Sigmoid colon (tissue), 6 donors: ENCODE measurements at regions not wholly inside any gene's neighbourhood (a gene's known extent, or its start where the extent isn't known, plus 50 kb on each side); places are given as distances from the start of the nearest gene placed in this dataset.

Source experiments
- DNase-seq: peaks from one replicate; pipeline ENCODE4 v3.0.0-alpha.2; 2019
- H3K27ac ChIP-seq, 4 donors: fragments of 200-600 bp; sonication (generic); one replicate each; pipeline ENCODE4 v1.5.1; 2016 to 2019; ENCODE audit warnings: mild to moderate bottlenecking in 1 of 4
- H3K27me3 ChIP-seq, 3 donors: fragments of 200-600 bp; sonication (generic); one replicate each; pipeline ENCODE4 v1.5.1; 2019; ENCODE audit warnings: mild to moderate bottlenecking in 1 of 3
- H3K36me3 ChIP-seq, 4 donors: fragments of 200-600 bp; sonication (generic); one replicate each; pipeline ENCODE4 v1.5.1; 2016 to 2019
- H3K4me1 ChIP-seq, 4 donors: fragments of 200-600 bp; sonication (generic); one replicate each; pipeline ENCODE4 v1.5.1; 2017 to 2019
- H3K4me3 ChIP-seq, 4 donors: fragments of 200-600 bp; sonication (generic); one replicate each; pipeline ENCODE4 v1.5.1; 2017 to 2019; ENCODE audit warnings: mild to moderate bottlenecking in 2 of 4, moderate library complexity in 1 of 4
- H3K9me3 ChIP-seq, 4 donors: fragments of 200-600 bp in 3 of 4; sonication (generic) in 3 of 4; one replicate each; pipeline versions ENCODE4 v1.5.1 to v1.6.1; 2013 to 2019
- CTCF ChIP-seq, 4 experiments: fragments of 450-650 bp in 3 of 4; fragments of 200-600 bp in 1 of 4; IDR thresholded peaks; one replicate each; pipeline ENCODE4 v1.5.1; 2016 to 2019; ENCODE audit warnings: antibody characterized with exemption in 4 of 4, mild to moderate bottlenecking in 3 of 4, moderate library complexity in 2 of 4
- EP300 ChIP-seq, 4 donors: sonication (generic); formaldehyde crosslinking; IDR thresholded peaks; one replicate each; pipeline ENCODE4 v1.6.1; 2017; ENCODE audit warnings: antibody characterized with exemption in 4 of 4
- POLR2A ChIP-seq, 2 donors: fragments of 450-650 bp; IDR thresholded peaks; one replicate each; pipeline ENCODE4 v1.6.1; 2016; ENCODE audit warnings: antibody characterized with exemption in 2 of 2, mild to moderate bottlenecking in 2 of 2, moderate library complexity in 2 of 2
- POLR2AphosphoS5 ChIP-seq, 4 donors: sonication (generic); formaldehyde crosslinking; IDR thresholded peaks; one replicate each; pipeline ENCODE4 v1.6.1; 2017; ENCODE audit warnings: antibody characterized with exemption in 4 of 4
- WGBS, 2 donors: extraction: QIAGEN DNeasy Blood & Tissue Kit; methylation state at CpG; one replicate each; pipeline ENCODE4 v1.1.7; 2013; 5-methylcytosine and 5-hydroxymethylcytosine counted together
- intact Hi-C: fragments of 100-400 bp; cut with DNase I; formaldehyde crosslinking; loops from one replicate; pipeline ENCODE4 v1.15.1; 2023
- donor health status: healthy with polysubstance abuse.
- donor health status: healthy.

- Histone ChIP-seq H3K27me3 (no peaks in the 10 kb centered on the region), H3K36me3 (no peaks in the 10 kb centered on the region), H3K27ac (no peak overlapping the region), H3K9me3 (no peaks in the 10 kb centered on the region), H3K4me3 (no peak overlapping the region), H3K4me1 (no peaks in the 10 kb centered on the region)
- DNase-seq, result no peak
- 75 to 90% methylated on average over 3 of the region's 3 CpGs for WGBS, 2 donors
- intact Hi-C loops, result no loop called here
- no peak for TF ChIP-seq EP300 (IDR thresholded peaks at IDR 0.05)
- TF ChIP-seq POLR2AphosphoS5 (IDR thresholded peaks at IDR 0.05), result no peak
- no peak for TF ChIP-seq CTCF (IDR thresholded peaks at IDR 0.05)
- TF ChIP-seq POLR2A (IDR thresholded peaks at IDR 0.05), result no peak
These were observed 110.5 kb upstream of the NYAP2 start for GRCh38 chr2:225288986-225289385.

- Histone ChIP-seq H3K27ac (no peak overlapping the region), H3K9me3 (no peaks in the 10 kb centered on the region), H3K4me1 (no peaks in the 10 kb centered on the region), H3K36me3 (no peaks in the 10 kb centered on the region), H3K4me3 (no peak overlapping the region), H3K27me3 (no peaks in the 10 kb centered on the region)
- no peak for DNase-seq
- TF ChIP-seq POLR2A (IDR thresholded peaks at IDR 0.05) (no peak), CTCF (IDR thresholded peaks at IDR 0.05) (no peak), EP300 (IDR thresholded peaks at IDR 0.05) (no peak), POLR2AphosphoS5 (IDR thresholded peaks at IDR 0.05) (no peak)
- WGBS, 2 donors, result 31 to 42% methylated on average over 4 of the region's 4 CpGs
- intact Hi-C loops, result no loop called here
These were observed 116.4 kb upstream of the NYAP2 start for GRCh38 chr2:225282858-225283710.

- H3K27me3 ChIP-seq, result no peaks in the 10 kb centered on the region
- intact Hi-C loops, result no loop called here
- no peak for DNase-seq
- 42 to 48% methylated on average over 3 of the region's 3 CpGs for WGBS, 2 donors
- no peak overlapping the region for H3K4me3 ChIP-seq
- TF ChIP-seq POLR2AphosphoS5 (IDR thresholded peaks at IDR 0.05) (no peak), EP300 (IDR thresholded peaks at IDR 0.05) (no peak), CTCF (IDR thresholded peaks at IDR 0.05) (no peak), POLR2A (IDR thresholded peaks at IDR 0.05) (no peak)
- no peaks in the 10 kb centered on the region for H3K4me1 ChIP-seq
- no peaks in the 10 kb centered on the region for H3K36me3 ChIP-seq
- H3K9me3 ChIP-seq, result peaks cover 0 to 5% (median 0%) of the 10 kb centered on the region in 4 donors
- no peak overlapping the region for H3K27ac ChIP-seq
These were observed 123.3 kb upstream of the NYAP2 start for GRCh38 chr2:225276207-225276606.

GRCh38 chr2:225275443-225275842 is 124.1 kb upstream of the NYAP2 start:
- peaks cover 0 to 5% (median 0%) of the 10 kb centered on the region in 4 donors for H3K9me3 ChIP-seq
- H3K4me3 ChIP-seq, result no peak overlapping the region
- H3K4me1 ChIP-seq, result no peaks in the 10 kb centered on the region
- no peaks in the 10 kb centered on the region for H3K36me3 ChIP-seq
- H3K27me3 ChIP-seq, result no peaks in the 10 kb centered on the region
- no peak overlapping the region for H3K27ac ChIP-seq
- DNase-seq, result no peak
- intact Hi-C loops, result no loop called here
- no peak for TF ChIP-seq POLR2AphosphoS5 (IDR thresholded peaks at IDR 0.05)
- no peak for TF ChIP-seq CTCF (IDR thresholded peaks at IDR 0.05)
- no peak for TF ChIP-seq EP300 (IDR thresholded peaks at IDR 0.05)
- no peak for TF ChIP-seq POLR2A (IDR thresholded peaks at IDR 0.05)
